ENCODE measurements at regions not wholly inside any gene's neighbourhood (a gene's known extent, or its start where the extent isn't known, plus 50 kb on each side); places are given as distances from the start of the nearest gene placed in this dataset.
"Not testable (repeated sequence)": the region's sequence is repeated elsewhere in the genome, so short reads cannot be mapped to it uniquely, and the experiment has no call there.

- DNase-seq: peak; percentile 88
Observed at GRCh38 chr3:188974856-188975599, 196.7 kb upstream of the TPRG1 start.

- DNase-seq: no peak
Observed at GRCh38 chr3:188975600-188976314, 196.0 kb upstream of the TPRG1 start.

DNA sequence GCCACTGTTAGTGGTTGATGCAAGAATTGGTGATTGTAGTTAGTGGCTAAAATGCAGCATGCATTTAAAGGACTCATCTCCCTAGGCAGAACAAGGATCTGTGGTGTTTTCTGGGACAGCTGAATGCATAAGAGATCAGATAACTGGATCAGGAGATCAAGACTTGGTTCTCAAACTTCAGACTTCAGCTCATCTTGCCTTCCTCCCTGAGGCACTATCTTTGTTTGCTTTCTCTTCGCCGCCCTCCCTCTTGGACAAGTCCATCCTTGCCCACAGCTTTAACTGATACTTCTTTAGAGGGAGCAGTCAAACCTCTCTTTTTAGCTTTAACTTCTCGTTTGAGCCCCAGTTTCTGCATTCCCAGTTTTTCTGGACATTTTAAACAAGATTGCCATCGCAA, 195.4 kb upstream of the TPRG1 start:
- DNase-seq: no peak

GRCh38 chr3:188978421-188979171, 193.2 kb upstream of the TPRG1 start:
- DNase-seq: no peak

- no peak for DNase-seq
Observed at GRCh38 chr3:188979248-188979647, 192.5 kb upstream of the TPRG1 start.

- DNase-seq: no peak
Observed at GRCh38 chr3:188979669-188980310, 192.0 kb upstream of the TPRG1 start.

DNA sequence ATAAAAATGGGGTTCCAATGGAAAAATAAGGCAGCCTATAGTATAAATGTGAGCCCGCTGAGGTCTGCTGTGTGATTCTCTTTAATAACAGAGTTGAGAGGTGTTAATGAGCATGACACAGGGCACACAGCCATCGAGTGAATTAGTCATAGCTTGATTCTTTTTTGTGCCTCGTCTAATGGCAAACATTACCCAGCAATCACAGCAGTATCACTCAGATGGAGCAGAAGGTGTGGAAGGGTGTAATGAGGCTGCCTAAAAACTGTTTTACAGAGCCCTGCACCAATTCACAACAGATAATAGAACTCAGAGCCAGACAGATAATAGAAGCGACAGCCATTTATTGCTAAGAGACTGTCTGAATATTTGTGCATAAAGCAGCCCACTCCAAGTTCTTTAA, 178.6 kb upstream of the TPRG1 start:
- DNase-seq: no peak

DNA sequence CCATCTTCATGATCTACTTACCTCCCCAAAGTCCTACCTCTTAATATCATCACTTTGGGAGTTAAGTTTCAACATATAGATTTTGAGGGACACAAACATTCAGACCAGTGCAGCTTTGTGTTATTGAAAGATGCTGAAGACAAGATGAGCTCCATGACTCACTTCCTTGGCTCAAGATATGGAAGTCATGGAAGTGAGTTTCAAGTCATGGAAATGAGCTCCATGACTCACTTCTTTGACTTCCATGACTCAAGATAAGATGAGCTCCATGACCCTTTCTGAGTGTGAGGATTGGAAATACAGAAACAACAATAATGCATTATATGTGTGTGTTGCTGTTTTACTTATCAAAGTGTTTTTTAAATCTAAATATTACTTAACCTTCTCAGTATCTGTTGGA, 170.2 kb upstream of the TPRG1 start:
- no peak for DNase-seq

- DNase-seq: no peak
Observed at GRCh38 chr3:189003410-189003809, 168.4 kb upstream of the TPRG1 start.

DNA sequence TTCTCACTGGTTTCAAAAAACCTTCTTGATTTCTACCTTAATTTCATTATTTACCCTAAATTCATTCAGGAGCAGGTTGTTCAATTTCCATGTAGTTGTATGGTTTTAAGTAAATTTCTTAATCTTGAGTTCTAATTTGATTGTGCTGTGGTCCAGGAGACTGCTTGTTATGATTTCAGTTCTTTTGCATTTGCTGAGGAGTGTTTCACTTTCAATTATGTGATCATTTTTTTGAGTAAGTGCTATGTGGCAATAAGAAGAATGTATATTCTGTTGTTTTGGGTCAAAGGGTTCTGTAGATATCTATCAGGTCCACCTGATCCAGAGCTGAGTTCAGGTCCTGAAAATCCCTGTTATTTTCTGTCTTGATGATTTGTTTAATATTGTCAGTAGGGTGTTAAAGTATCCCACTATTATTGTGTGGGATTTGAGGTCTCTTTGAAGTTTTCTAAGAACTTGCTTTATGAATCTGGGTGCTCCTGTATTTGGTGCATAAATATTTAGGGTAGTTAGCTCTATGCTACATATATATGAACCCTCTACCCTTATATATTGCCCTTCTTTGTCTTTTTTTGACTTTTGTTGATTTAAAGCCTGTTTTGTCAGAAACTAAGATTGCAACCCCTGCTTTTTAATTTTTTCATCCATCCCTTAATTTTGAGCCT, 158.4 kb upstream of the TPRG1 start:
- DNase-seq: no peak

GRCh38 chr3:189014526-189014925, 157.2 kb upstream of the TPRG1 start:
- DNase-seq: no peak

DNA sequence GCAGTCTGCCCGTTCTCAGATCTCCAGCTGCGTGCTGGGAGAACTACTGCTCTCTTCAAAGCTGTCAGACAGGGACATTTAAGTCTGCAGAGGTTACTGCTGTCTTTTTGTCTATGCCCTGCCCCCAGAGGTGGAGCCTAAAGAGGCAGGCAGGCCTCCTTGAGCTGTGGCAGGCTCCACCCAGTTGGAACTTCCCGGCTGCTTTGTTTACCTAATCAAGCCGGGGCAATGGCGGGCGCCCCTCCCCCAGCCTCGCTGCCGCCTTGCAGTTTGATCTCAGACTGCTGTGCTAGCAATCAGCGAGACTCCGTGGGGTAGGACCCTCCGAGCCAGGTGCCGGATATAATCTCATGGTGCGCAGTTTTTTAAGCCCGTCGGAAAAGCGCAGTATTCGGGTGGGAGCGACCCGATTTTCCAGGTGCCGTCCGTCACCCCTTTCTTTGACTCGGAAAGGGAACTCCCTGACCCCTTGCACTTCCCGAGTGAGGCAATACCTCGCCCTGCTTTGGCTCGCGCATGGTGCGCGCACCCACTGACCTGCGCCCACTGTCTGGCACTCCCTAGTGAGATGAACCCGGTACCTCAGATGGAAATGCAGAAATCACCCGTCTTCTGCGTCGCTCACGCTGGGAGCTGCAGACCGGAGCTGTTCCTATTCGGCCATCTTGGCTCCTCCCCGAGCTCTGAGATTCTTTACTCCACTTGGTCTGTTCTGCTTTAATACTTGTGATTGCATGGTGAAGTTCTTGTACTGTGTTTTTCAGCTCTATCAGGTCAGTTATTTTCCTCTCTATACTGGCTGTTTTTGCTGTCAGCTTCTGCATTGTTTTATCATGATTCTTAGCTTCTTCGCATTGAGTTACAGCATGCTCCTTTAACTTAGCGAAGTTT, 148.9 kb upstream of the TPRG1 start:
- not testable (repeated sequence) for DNase-seq

GRCh38 chr3:189025866-189026265, 145.9 kb upstream of the TPRG1 start:
- DNase-seq: no peak

GRCh38 chr3:189027626-189028155, 144.1 kb upstream of the TPRG1 start:
- DNase-seq: no peak

- peak; percentile 77 for DNase-seq
Observed at GRCh38 chr3:189038773-189039745, 132.7 kb upstream of the TPRG1 start.

DNA sequence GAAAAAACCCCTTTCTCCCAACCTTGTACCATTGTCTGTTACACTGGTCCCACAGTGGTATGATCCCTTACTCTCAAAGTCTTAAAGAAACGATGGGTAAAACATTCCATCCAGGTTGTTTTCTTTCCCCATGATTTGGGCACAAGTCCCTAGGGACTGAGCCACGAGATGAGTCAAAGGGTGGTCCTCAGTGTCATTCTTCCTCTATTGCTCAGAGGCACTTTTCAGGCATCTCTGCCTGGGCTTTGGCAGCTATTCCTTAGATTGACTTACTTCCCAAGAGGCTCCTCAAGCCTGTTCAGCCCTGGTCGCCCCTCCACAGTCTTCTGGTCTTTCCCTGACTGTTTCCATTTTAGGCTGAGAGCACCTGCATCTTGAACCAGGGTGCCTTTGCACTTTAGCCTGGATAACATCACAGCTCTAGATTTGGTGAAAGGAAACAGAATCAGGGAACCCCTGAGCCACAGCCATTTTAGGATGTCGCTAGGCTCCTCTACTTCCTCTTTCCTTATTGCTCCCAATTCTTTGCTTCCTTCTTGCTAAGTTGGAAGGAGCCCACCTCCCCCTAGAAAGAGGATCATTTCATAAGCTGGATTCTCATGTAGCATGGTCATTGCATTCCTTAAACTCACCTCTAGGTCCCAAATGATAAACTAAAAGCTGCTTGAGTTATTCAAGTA, 131.0 kb upstream of the TPRG1 start:
- DNase-seq: peak; percentile 9

GRCh38 chr3:189041482-189042090, 130.2 kb upstream of the TPRG1 start:
- DNase-seq: peak; percentile 77

- DNase-seq: no peak
Observed at GRCh38 chr3:189042832-189043231, 128.9 kb upstream of the TPRG1 start.
